22Rv1 (cell line): ENCODE measurements at regions not wholly inside any gene's neighbourhood (a gene's known extent, or its start where the extent isn't known, plus 50 kb on each side); places are given as distances from the start of the nearest gene placed in this dataset.
"Not testable (repeated sequence)": the region's sequence is repeated elsewhere in the genome, so short reads cannot be mapped to it uniquely, and the experiment has no call there.

ENCODE experiments used
- CTCF ChIP-seq: fragments of 450-650 bp; IDR thresholded peaks from 2 replicates; pipeline ENCODE4 v1.5.1; 2017; ENCODE audit warnings: mild to moderate bottlenecking
- ZFX ChIP-seq: fragments of 450-650 bp; IDR thresholded peaks from 2 replicates; pipeline ENCODE4 v1.6.1; 2017; ENCODE audit warnings: antibody characterized with exemption, borderline replicate concordance

DNA sequence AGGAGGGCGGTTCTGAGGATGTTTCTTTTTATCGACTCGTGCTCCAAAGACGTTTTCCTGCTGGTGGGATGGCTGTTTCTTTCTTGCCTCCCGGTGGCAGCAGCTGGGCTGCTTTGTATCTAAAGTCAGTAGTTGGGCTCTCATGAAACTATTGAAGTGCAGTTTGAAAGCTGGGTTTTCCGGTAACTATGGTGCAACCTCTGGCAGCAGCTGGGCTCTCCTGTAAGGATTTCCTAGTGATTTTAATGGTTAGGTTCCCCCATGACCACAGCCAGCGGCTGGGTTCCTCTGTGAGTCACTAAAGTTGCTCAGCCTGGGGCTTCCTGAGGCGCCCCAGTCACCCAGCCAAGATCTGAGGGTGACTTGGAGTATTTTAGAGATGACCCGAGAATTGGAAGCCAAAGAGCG lies 87.9 kb downstream of the NPIPB11 start:
- TF ChIP-seq CTCF, ZFX: not testable (repeated sequence)
